GM23338 (cell line): ENCODE measurements at regions not wholly inside any gene's neighbourhood (a gene's known extent, or its start where the extent isn't known, plus 50 kb on each side); places are given as distances from the start of the nearest gene placed in this dataset.

ENCODE experiments used
- ATAC-seq: fragments of 200-7000 bp; cut with Tn5 transposase; 3 replicates; pipeline ENCODE4 v1.9.1; 2020
- DNase-seq: peaks from one replicate; pipeline ENCODE4 v3.0.0-alpha.2; 2015; ENCODE audit warnings: low spot score
- H2AFZ ChIP-seq: fragments of 200-600 bp; sonication (generic); 2 replicates; pipeline ENCODE4 v1.8.0; 2016; ENCODE audit warnings: antibody characterized with exemption, mild to moderate bottlenecking, moderate library complexity
- H3F3A ChIP-seq: fragments of 200-600 bp; sonication (generic); replicated peaks from 2 replicates; pipeline ENCODE4 v1.8.0; 2017; ENCODE audit warnings: antibody characterized with exemption, mixed run types, low read depth
- H3K27ac ChIP-seq: fragments of 200-600 bp; sonication (generic); 2 replicates; pipeline ENCODE4 v1.6.1; 2016; ENCODE audit warnings: low read depth
- H3K27me3 ChIP-seq: fragments of 200-600 bp; sonication (generic); 2 replicates; pipeline ENCODE4 v1.8.0; 2016; ENCODE audit warnings: mild to moderate bottlenecking, mixed run types, moderate library complexity; ENCODE audit not compliant: insufficient read depth
- H3K36me3 ChIP-seq: fragments of 200-600 bp; sonication (generic); 2 replicates; pipeline ENCODE4 v1.8.0; 2016; ENCODE audit warnings: mild to moderate bottlenecking; ENCODE audit not compliant: insufficient read depth
- H3K4me1 ChIP-seq: fragments of 200-600 bp; sonication (generic); 2 replicates; pipeline ENCODE4 v1.8.0; 2016; ENCODE audit warnings: mild to moderate bottlenecking, moderate library complexity; ENCODE audit not compliant: insufficient read depth
- H3K4me2 ChIP-seq: fragments of 200-600 bp; sonication (generic); 2 replicates; pipeline ENCODE4 v1.7.1; 2017; ENCODE audit warnings: mixed run types
- H3K4me3 ChIP-seq: fragments of 200-600 bp; sonication (generic); 2 replicates; pipeline ENCODE4 v1.6.1; 2016; ENCODE audit warnings: mixed run types
- H3K79me2 ChIP-seq: fragments of 200-600 bp; sonication (generic); replicated peaks from 2 replicates; pipeline ENCODE4 v1.8.0; 2017; ENCODE audit warnings: mild to moderate bottlenecking; ENCODE audit not compliant: insufficient read depth
- H3K9me2 ChIP-seq: fragments of 200-600 bp; sonication (generic); 2 replicates; pipeline ENCODE4 v1.8.0; 2017; ENCODE audit not compliant: insufficient read depth
- H4K20me1 ChIP-seq: fragments of 200-600 bp; sonication (generic); replicated peaks from 2 replicates; pipeline ENCODE4 v1.8.0; 2017; ENCODE audit warnings: mild to moderate bottlenecking; ENCODE audit not compliant: insufficient read depth
- H3K27ac Mint-ChIP-seq: 2 replicates; pipeline ENCODE4 v1.8.0; 2020; ENCODE audit warnings: inconsistent platforms, mild to moderate bottlenecking, moderate library complexity, mixed read lengths
- H3K27me3 Mint-ChIP-seq: 3 replicates; pipeline ENCODE4 v1.8.0; 2022; ENCODE audit warnings: low read depth, mild to moderate bottlenecking, moderate library complexity, mixed read lengths, inconsistent platforms; ENCODE audit not compliant: insufficient read depth, poor library complexity
- H3K36me3 Mint-ChIP-seq: 3 replicates; pipeline ENCODE4 v1.8.0; 2021; ENCODE audit warnings: low read depth, mild to moderate bottlenecking, inconsistent platforms, moderate library complexity, mixed read lengths
- H3K4me1 Mint-ChIP-seq: 3 replicates; pipeline ENCODE4 v1.8.0; 2020; ENCODE audit warnings: mild to moderate bottlenecking, inconsistent platforms, mixed read lengths
- H3K4me3 Mint-ChIP-seq: 3 replicates; pipeline ENCODE4 v1.8.0; 2021; ENCODE audit warnings: moderate library complexity, mild to moderate bottlenecking, inconsistent platforms, mixed read lengths
- H3K9me3 Mint-ChIP-seq: 3 replicates; pipeline ENCODE4 v1.8.0; 2020; ENCODE audit warnings: moderate library complexity, mild to moderate bottlenecking, inconsistent platforms, mixed read lengths
- CREB1 ChIP-seq: fragments of 250-450 bp; sonication (Bioruptor Pico); IDR thresholded peaks from 2 replicates; pipeline ENCODE4 v1.5.0; 2020; ENCODE audit warnings: low read depth, mild to moderate bottlenecking, moderate library complexity
- JUNB ChIP-seq: IDR thresholded peaks from one replicate; pipeline ENCODE4 v1.6.1; 2016; ENCODE audit warnings: antibody characterized with exemption; ENCODE audit not compliant: unreplicated experiment
- NANOG ChIP-seq: IDR thresholded peaks from 2 replicates; pipeline ENCODE4 v1.6.1; 2016; ENCODE audit warnings: antibody characterized with exemption, borderline replicate concordance
- POLR2AphosphoS5 ChIP-seq: IDR thresholded peaks from 2 replicates; pipeline ENCODE4 v1.6.1; 2016; ENCODE audit warnings: antibody characterized with exemption, low read depth
- ZNF114 ChIP-seq: fragments of 250-450 bp; sonication (Bioruptor Pico); IDR thresholded peaks from 2 replicates; pipeline ENCODE4 v1.5.0; 2020; ENCODE audit warnings: mild to moderate bottlenecking, moderate library complexity
- ZNF331 ChIP-seq: fragments of 250-450 bp; sonication (Bioruptor Pico); IDR thresholded peaks from 2 replicates; pipeline ENCODE4 v1.5.0; 2020; ENCODE audit warnings: low read depth, mild to moderate bottlenecking, moderate library complexity
- TF ChIP-seq, protein P1 (sequence below): IDR thresholded peaks from 2 replicates; pipeline ENCODE4 v1.6.1; 2016; ENCODE audit warnings: antibody characterized with exemption
- TF ChIP-seq, protein P2 (sequence below): IDR thresholded peaks from one replicate; pipeline ENCODE4 v1.6.1; 2018; ENCODE audit warnings: antibody characterized with exemption; ENCODE audit not compliant: unreplicated experiment
- TF ChIP-seq, protein P3 (sequence below), 2 experiments: fragments of 200-600 bp in 1 of 2; sonication (generic) in 1 of 2; conservative IDR thresholded peaks; 2 replicates each; pipeline versions ENCODE4 v1.5.1 to v1.6.1; 2016 to 2017; ENCODE audit warnings: antibody characterized with exemption in 2 of 2, low read depth in 2 of 2, mild to moderate bottlenecking in 2 of 2, moderate library complexity in 1 of 2

DNA sequence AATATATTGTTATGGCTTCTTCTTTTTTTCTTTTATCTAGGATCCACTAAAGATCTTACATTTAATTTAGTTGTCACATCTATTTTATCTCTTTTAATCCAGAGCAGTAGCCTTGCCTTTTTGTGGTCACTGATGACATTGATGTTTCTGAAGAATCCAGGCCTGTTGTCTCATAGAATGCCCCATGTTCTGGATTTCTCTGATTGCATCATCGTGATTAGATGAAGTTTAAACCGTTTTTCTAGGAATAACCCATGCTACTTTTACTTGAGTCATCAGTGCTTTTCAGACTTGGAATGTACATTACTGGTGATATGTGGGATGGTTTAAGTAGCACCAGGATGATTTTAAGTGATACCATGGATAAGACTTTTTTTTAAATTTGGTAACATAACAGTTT is 106.4 kb upstream of the CES5A start (continued):
- TF ChIP-seq, protein P1, sequence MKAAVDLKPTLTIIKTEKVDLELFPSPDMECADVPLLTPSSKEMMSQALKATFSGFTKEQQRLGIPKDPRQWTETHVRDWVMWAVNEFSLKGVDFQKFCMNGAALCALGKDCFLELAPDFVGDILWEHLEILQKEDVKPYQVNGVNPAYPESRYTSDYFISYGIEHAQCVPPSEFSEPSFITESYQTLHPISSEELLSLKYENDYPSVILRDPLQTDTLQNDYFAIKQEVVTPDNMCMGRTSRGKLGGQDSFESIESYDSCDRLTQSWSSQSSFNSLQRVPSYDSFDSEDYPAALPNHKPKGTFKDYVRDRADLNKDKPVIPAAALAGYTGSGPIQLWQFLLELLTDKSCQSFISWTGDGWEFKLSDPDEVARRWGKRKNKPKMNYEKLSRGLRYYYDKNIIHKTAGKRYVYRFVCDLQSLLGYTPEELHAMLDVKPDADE: no peak
- no peak for TF ChIP-seq JUNB

DNA sequence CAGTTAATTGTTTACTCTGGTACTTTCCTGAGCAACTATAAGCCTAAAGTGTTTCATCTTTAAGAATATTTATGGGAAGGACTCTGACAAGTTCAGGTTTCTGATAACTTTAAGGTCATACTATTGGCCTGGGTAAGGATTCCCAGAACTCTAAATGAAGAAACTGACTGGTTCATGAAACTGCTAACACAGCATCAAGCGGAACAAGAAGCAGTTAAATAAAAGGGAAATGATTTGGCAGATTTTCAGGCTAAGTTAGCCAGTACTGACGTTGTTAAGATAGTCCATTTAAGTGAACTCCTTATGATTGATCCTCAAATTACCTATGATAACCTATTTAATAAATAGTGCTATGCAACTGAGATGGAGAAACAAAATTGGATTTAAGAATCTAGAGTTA is 101.6 kb upstream of the CES5A start:
- Histone ChIP-seq H3K4me2 (no peak overlapping the region), H3K4me3 (no peak overlapping the region), H3K9me2 (peaks cover 6% of the 10 kb centered on the region; the same call in 1 of the 2 replicates), H3K4me1 (peaks cover 4% of the 10 kb centered on the region), H3K27ac (no peak overlapping the region), H3K27me3 (no peaks in the 10 kb centered on the region), H4K20me1 (no peaks in the 10 kb centered on the region), H2AFZ (no peak overlapping the region), H3K36me3 (no peaks in the 10 kb centered on the region), H3K79me2 (no peaks in the 10 kb centered on the region), H3F3A (no peaks in the 10 kb centered on the region)
- Mint-ChIP-seq H3K9me3 (no peaks in the 10 kb centered on the region), H3K4me1 (peaks cover 4% of the 10 kb centered on the region), H3K27me3 (peaks cover 5% of the 10 kb centered on the region), H3K27ac (no peak overlapping the region), H3K36me3 (no peaks in the 10 kb centered on the region), H3K4me3 (no peak overlapping the region)
- TF ChIP-seq, protein P1: no peak
- TF ChIP-seq, protein P2, sequence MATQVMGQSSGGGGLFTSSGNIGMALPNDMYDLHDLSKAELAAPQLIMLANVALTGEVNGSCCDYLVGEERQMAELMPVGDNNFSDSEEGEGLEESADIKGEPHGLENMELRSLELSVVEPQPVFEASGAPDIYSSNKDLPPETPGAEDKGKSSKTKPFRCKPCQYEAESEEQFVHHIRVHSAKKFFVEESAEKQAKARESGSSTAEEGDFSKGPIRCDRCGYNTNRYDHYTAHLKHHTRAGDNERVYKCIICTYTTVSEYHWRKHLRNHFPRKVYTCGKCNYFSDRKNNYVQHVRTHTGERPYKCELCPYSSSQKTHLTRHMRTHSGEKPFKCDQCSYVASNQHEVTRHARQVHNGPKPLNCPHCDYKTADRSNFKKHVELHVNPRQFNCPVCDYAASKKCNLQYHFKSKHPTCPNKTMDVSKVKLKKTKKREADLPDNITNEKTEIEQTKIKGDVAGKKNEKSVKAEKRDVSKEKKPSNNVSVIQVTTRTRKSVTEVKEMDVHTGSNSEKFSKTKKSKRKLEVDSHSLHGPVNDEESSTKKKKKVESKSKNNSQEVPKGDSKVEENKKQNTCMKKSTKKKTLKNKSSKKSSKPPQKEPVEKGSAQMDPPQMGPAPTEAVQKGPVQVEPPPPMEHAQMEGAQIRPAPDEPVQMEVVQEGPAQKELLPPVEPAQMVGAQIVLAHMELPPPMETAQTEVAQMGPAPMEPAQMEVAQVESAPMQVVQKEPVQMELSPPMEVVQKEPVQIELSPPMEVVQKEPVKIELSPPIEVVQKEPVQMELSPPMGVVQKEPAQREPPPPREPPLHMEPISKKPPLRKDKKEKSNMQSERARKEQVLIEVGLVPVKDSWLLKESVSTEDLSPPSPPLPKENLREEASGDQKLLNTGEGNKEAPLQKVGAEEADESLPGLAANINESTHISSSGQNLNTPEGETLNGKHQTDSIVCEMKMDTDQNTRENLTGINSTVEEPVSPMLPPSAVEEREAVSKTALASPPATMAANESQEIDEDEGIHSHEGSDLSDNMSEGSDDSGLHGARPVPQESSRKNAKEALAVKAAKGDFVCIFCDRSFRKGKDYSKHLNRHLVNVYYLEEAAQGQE: no peak
- TF ChIP-seq ZNF114: no peak
- TF ChIP-seq POLR2AphosphoS5: no peak
- TF ChIP-seq, protein P3, sequence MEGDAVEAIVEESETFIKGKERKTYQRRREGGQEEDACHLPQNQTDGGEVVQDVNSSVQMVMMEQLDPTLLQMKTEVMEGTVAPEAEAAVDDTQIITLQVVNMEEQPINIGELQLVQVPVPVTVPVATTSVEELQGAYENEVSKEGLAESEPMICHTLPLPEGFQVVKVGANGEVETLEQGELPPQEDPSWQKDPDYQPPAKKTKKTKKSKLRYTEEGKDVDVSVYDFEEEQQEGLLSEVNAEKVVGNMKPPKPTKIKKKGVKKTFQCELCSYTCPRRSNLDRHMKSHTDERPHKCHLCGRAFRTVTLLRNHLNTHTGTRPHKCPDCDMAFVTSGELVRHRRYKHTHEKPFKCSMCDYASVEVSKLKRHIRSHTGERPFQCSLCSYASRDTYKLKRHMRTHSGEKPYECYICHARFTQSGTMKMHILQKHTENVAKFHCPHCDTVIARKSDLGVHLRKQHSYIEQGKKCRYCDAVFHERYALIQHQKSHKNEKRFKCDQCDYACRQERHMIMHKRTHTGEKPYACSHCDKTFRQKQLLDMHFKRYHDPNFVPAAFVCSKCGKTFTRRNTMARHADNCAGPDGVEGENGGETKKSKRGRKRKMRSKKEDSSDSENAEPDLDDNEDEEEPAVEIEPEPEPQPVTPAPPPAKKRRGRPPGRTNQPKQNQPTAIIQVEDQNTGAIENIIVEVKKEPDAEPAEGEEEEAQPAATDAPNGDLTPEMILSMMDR (conservative IDR thresholded peaks at IDR 0.05; ENCODE audit: low read depth in 2 of 2): no peak
- TF ChIP-seq CREB1 (CRISPR knock-in tag): no peak
- no peak for TF ChIP-seq ZNF331 (CRISPR knock-in tag)
- TF ChIP-seq NANOG: no peak
- no peak for TF ChIP-seq JUNB
- no peak for ATAC-seq
- DNase-seq: no peak
